HG02642 (cell line): ENCODE measurements at regions not wholly inside any gene's neighbourhood (a gene's known extent, or its start where the extent isn't known, plus 50 kb on each side); places are given as distances from the start of the nearest gene placed in this dataset.

Source experiments
- ATAC-seq: cut with Tn5 transposase; IDR thresholded peaks from one replicate; pipeline ENCODE4 v1.9.1; 2021; ENCODE audit warnings: mild to moderate bottlenecking; ENCODE audit not compliant: unreplicated experiment, poor library complexity

GRCh38 chr13:34571716-34572115 lies 370.4 kb upstream of the NBEA start:
- ATAC-seq: no peak

- ATAC-seq: no peak
Observed at GRCh38 chr13:34577051-34577450, 365.0 kb upstream of the NBEA start.

- no peak for ATAC-seq
Observed at GRCh38 chr13:34578471-34578870, 363.6 kb upstream of the NBEA start.

GRCh38 chr13:34578917-34579316 lies 363.2 kb upstream of the NBEA start:
- ATAC-seq: no peak

- ATAC-seq: no peak
Observed at GRCh38 chr13:34583181-34583580, 358.9 kb upstream of the NBEA start.

- ATAC-seq: no peak
Observed at GRCh38 chr13:34587576-34587975, 354.5 kb upstream of the NBEA start.

- no peak for ATAC-seq
Observed at GRCh38 chr13:34588362-34588761, 353.7 kb upstream of the NBEA start.

- no peak for ATAC-seq
Observed at GRCh38 chr13:34589581-34589980, 352.5 kb upstream of the NBEA start.

GRCh38 chr13:34591129-34591528 lies 350.9 kb upstream of the NBEA start:
- ATAC-seq: no peak

GRCh38 chr13:34591900-34592529 lies 350.1 kb upstream of the NBEA start:
- no peak for ATAC-seq

- no peak for ATAC-seq
Observed at GRCh38 chr13:34593658-34594057, 348.4 kb upstream of the NBEA start.

- no peak for ATAC-seq
Observed at GRCh38 chr13:34594507-34594906, 347.6 kb upstream of the NBEA start.

- no peak for ATAC-seq
Observed at GRCh38 chr13:34608331-34608730, 333.7 kb upstream of the NBEA start.

GRCh38 chr13:34611671-34612070 lies 330.4 kb upstream of the NBEA start:
- ATAC-seq: no peak

- ATAC-seq: no peak
Observed at GRCh38 chr13:34617473-34618083, 324.5 kb upstream of the NBEA start.

GRCh38 chr13:34618654-34619053 lies 323.4 kb upstream of the NBEA start:
- no peak for ATAC-seq

- ATAC-seq: no peak
Observed at GRCh38 chr13:34619326-34619725, 322.7 kb upstream of the NBEA start.

GRCh38 chr13:34620074-34620850 lies 321.8 kb upstream of the NBEA start:
- ATAC-seq: no peak

GRCh38 chr13:34620862-34621261 lies 321.2 kb upstream of the NBEA start:
- ATAC-seq: no peak

GRCh38 chr13:34623331-34623730 lies 318.7 kb upstream of the NBEA start:
- ATAC-seq: no peak

- no peak for ATAC-seq
Observed at GRCh38 chr13:34627509-34628208, 314.4 kb upstream of the NBEA start.
